Gastrocnemius medialis (tissue), 4 donors: ENCODE measurements at regions not wholly inside any gene's neighbourhood (a gene's known extent, or its start where the extent isn't known, plus 50 kb on each side); places are given as distances from the start of the nearest gene placed in this dataset.

Source experiments
- ATAC-seq, 2 donors: fragments of 150-250 bp; one replicate each; pipeline ENCODE4 v1.9.1; 2016
- DNase-seq, 2 donors: peaks; one replicate each; pipeline ENCODE4 v3.0.0-alpha.2; 2019
- H3K27ac ChIP-seq, 4 donors: fragments of 200-600 bp; sonication (generic); 1 replicate in 1 of 4; 2 replicates in 3 of 4; pipeline ENCODE4 v1.5.1; 2016 to 2018; ENCODE audit warnings: mild to moderate bottlenecking in 2 of 4, moderate library complexity in 1 of 4
- H3K27me3 ChIP-seq, 3 donors: fragments of 200-600 bp; sonication (generic) in 2 of 3; 1 replicate in 1 of 3; 2 replicates in 2 of 3; pipeline versions ENCODE4 v1.5.1 to v1.6.0; 2016 to 2019; ENCODE audit warnings: mild to moderate bottlenecking in 1 of 3, moderate library complexity in 1 of 3
- H3K36me3 ChIP-seq, 2 donors: fragments of 200-600 bp; sonication (generic) in 1 of 2; one replicate each; pipeline ENCODE4 v1.5.1; 2017 to 2018
- H3K4me1 ChIP-seq, 2 donors: fragments of 200-600 bp; sonication (generic) in 1 of 2; one replicate each; pipeline ENCODE4 v1.5.1; 2016 to 2017; ENCODE audit warnings: mild to moderate bottlenecking in 2 of 2
- H3K4me3 ChIP-seq, 4 donors: fragments of 200-600 bp; sonication (generic) in 3 of 4; 1 replicate in 1 of 4; 2 replicates in 3 of 4; pipeline ENCODE4 v1.5.1; 2016 to 2019; ENCODE audit warnings: mild to moderate bottlenecking in 2 of 4
- H3K9me3 ChIP-seq, 3 donors: fragments of 200-600 bp; sonication (generic) in 2 of 3; 1 replicate in 1 of 3; 2 replicates in 2 of 3; pipeline ENCODE4 v1.5.1; 2016 to 2019
- CTCF ChIP-seq, 5 experiments: fragments of 450-650 bp in 3 of 5; fragments of 200-600 bp in 2 of 5; sonication (generic) in 2 of 5; IDR thresholded peaks in 4 of 5; conservative IDR thresholded peaks in 1 of 5; 1 replicate in 4 of 5; 2 replicates in 1 of 5; pipeline ENCODE4 v1.5.1; 2016 to 2019; ENCODE audit warnings: antibody characterized with exemption in 5 of 5, mild to moderate bottlenecking in 3 of 5, moderate library complexity in 3 of 5
- POLR2A ChIP-seq, 2 donors: fragments of 450-650 bp; IDR thresholded peaks; one replicate each; pipeline ENCODE4 v1.6.1; 2017; ENCODE audit warnings: antibody characterized with exemption in 2 of 2, mild to moderate bottlenecking in 2 of 2, moderate library complexity in 2 of 2
- in situ Hi-C, 4 donors: fragments of 200-750 bp; cut with MboI; loops; one replicate each; pipeline versions ENCODE4 v1.15.0 to v1.8.0; 2017; ENCODE audit warnings: low sequenced_read_pairs in 4 of 4
- intact Hi-C: fragments of 100-400 bp; cut with DNase I; formaldehyde crosslinking; loops from one replicate; pipeline ENCODE4 v1.15.1; 2023; ENCODE audit warnings: low total_unique reads

- ATAC-seq (no peak), DNase-seq (no peak)
- Histone ChIP-seq H3K27ac (no peak overlapping the region), H3K27me3 (no peaks in the 10 kb centered on the region), H3K4me3 (no peak overlapping the region), H3K4me1 (no peaks in the 10 kb centered on the region), H3K9me3 (no peaks in the 10 kb centered on the region), H3K36me3 (no peaks in the 10 kb centered on the region)
- intact Hi-C loops = no loop called here
- in situ Hi-C loops = no loop called here
- TF ChIP-seq CTCF (IDR thresholded peaks at IDR 0.05 in 4 of 5, conservative IDR thresholded peaks at IDR 0.05 in 1 of 5) = no peak
- no peak for TF ChIP-seq POLR2A (IDR thresholded peaks at IDR 0.05)
Measured at GRCh38 chr5:22988937-22989336, 135.8 kb upstream of the CDH12 start.

GRCh38 chr5:22986281-22986680, 133.1 kb upstream of the CDH12 start:
- in situ Hi-C loops = no loop called here
- no peak overlapping the region for H3K4me3 ChIP-seq
- no peak overlapping the region for H3K27ac ChIP-seq
- H3K27me3 ChIP-seq = no peaks in the 10 kb centered on the region
- H3K9me3 ChIP-seq = no peaks in the 10 kb centered on the region
- DNase-seq = no peak
- intact Hi-C loops = no loop called here
- no peaks in the 10 kb centered on the region for H3K4me1 ChIP-seq
- TF ChIP-seq POLR2A (IDR thresholded peaks at IDR 0.05) (no peak), CTCF (IDR thresholded peaks at IDR 0.05 in 4 of 5, conservative IDR thresholded peaks at IDR 0.05 in 1 of 5) (no peak)
- no peak for ATAC-seq
- no peaks in the 10 kb centered on the region for H3K36me3 ChIP-seq

GRCh38 chr5:22985446-22985845, 132.3 kb upstream of the CDH12 start:
- Histone ChIP-seq H3K9me3 (no peaks in the 10 kb centered on the region), H3K36me3 (no peaks in the 10 kb centered on the region), H3K27ac (no peak overlapping the region), H3K4me1 (no peaks in the 10 kb centered on the region), H3K27me3 (no peaks in the 10 kb centered on the region), H3K4me3 (no peak overlapping the region)
- ATAC-seq (no peak), DNase-seq (no peak)
- intact Hi-C loops (no loop called here), in situ Hi-C loops (no loop called here)
- no peak for TF ChIP-seq POLR2A (IDR thresholded peaks at IDR 0.05)
- no peak for TF ChIP-seq CTCF (IDR thresholded peaks at IDR 0.05 in 4 of 5, conservative IDR thresholded peaks at IDR 0.05 in 1 of 5)

GRCh38 chr5:22970956-22971618, 117.9 kb upstream of the CDH12 start:
- no peak overlapping the region for H3K27ac ChIP-seq
- no peak for ATAC-seq
- in situ Hi-C loops (no loop called here), intact Hi-C loops (no loop called here)
- H3K9me3 ChIP-seq = no peaks in the 10 kb centered on the region
- DNase-seq = no peak
- H3K4me1 ChIP-seq = no peaks in the 10 kb centered on the region
- no peak overlapping the region for H3K4me3 ChIP-seq
- H3K27me3 ChIP-seq = no peaks in the 10 kb centered on the region
- no peaks in the 10 kb centered on the region for H3K36me3 ChIP-seq
- TF ChIP-seq POLR2A (IDR thresholded peaks at IDR 0.05) = no peak
- no peak for TF ChIP-seq CTCF (IDR thresholded peaks at IDR 0.05 in 4 of 5, conservative IDR thresholded peaks at IDR 0.05 in 1 of 5)

GRCh38 chr5:22970491-22970890, 117.3 kb upstream of the CDH12 start:
- ATAC-seq (no peak), DNase-seq (no peak)
- Histone ChIP-seq H3K4me1 (no peaks in the 10 kb centered on the region), H3K27ac (no peak overlapping the region), H3K36me3 (no peaks in the 10 kb centered on the region), H3K9me3 (no peaks in the 10 kb centered on the region), H3K4me3 (no peak overlapping the region), H3K27me3 (no peaks in the 10 kb centered on the region)
- TF ChIP-seq POLR2A (IDR thresholded peaks at IDR 0.05) = no peak
- TF ChIP-seq CTCF (IDR thresholded peaks at IDR 0.05 in 4 of 5, conservative IDR thresholded peaks at IDR 0.05 in 1 of 5) = no peak
- in situ Hi-C loops = no loop called here
- intact Hi-C loops = no loop called here
